Calu3 (cell line): ENCODE measurements at regions not wholly inside any gene's neighbourhood (a gene's known extent, or its start where the extent isn't known, plus 50 kb on each side); places are given as distances from the start of the nearest gene placed in this dataset.

Source experiments
- BruUV-seq: library from RNA; stranded (reverse); fragments of 400-500 nt; replicated peaks from 2 replicates; lab custom pipeline; 2021; lab: Mats Ljungman, UMichigan
- CTCF ChIA-PET: fragments of 300-600 bp; sonication (Branson Sonifier 250); formaldehyde crosslinking; loops from one replicate; lab custom pipeline; 2022; ENCODE audit warnings: antibody characterized with exemption; lab: Charles Lee
- DNase-seq: peaks from one replicate; pipeline ENCODE4 v3.0.0; 2022
- H3K27ac Mint-ChIP-seq: one replicate; pipeline ENCODE4 v1.8.0; 2022; ENCODE audit warnings: mixed read lengths; ENCODE audit not compliant: unreplicated experiment
- H3K27me3 Mint-ChIP-seq: one replicate; pipeline ENCODE4 v1.8.0; 2022; ENCODE audit warnings: mixed read lengths; ENCODE audit not compliant: unreplicated experiment
- H3K36me3 Mint-ChIP-seq: one replicate; pipeline ENCODE4 v1.8.0; 2022; ENCODE audit warnings: mild to moderate bottlenecking, moderate library complexity, mixed read lengths; ENCODE audit not compliant: insufficient read depth, unreplicated experiment
- H3K4me1 Mint-ChIP-seq: one replicate; pipeline ENCODE4 v1.8.0; 2022; ENCODE audit warnings: mild to moderate bottlenecking, low read depth, mixed read lengths; ENCODE audit not compliant: unreplicated experiment
- H3K4me3 Mint-ChIP-seq: one replicate; pipeline ENCODE4 v1.8.0; 2022; ENCODE audit warnings: mild to moderate bottlenecking, low read depth, moderate library complexity, mixed read lengths; ENCODE audit not compliant: unreplicated experiment
- H3K9me3 Mint-ChIP-seq: one replicate; pipeline ENCODE4 v1.8.0; 2022; ENCODE audit warnings: low read depth, mixed read lengths; ENCODE audit not compliant: unreplicated experiment
- intact Hi-C: fragments of 100-400 bp; cut with micrococcal nuclease; formaldehyde crosslinking; loops from one replicate; pipeline ENCODE4 v1.10.0; 2022; ENCODE audit not compliant: unreplicated experiment
- TF ChIP-seq, protein P1 (sequence below): fragments of 200-600 bp; IDR thresholded peaks from one replicate; pipeline ENCODE4 v1.8.0; 2022; ENCODE audit warnings: antibody characterized with exemption; ENCODE audit not compliant: unreplicated experiment

DNA sequence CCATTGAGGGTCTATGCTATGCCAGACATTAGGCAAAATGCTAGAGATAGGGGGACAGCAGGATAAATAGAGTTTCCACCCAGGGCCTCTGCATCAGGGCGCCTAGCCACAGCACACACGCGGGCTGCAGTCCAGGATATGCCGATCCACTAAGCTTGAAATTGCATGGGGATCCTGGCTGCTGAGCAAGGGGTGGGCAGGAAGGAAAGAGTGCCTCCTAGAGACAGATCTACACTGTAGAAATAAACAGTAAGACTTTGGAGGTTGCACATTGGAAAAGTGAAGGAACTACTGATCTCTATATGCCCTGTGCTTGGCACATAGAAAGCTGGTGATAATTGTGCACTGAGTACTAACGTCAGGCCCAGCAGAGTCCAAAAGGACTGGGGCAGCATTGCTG, 411.1 kb downstream of the PRDM2 start:
- CTCF ChIA-PET, result no interaction called here
- H3K9me3 Mint-ChIP-seq, result peaks cover 16% of the 10 kb centered on the region

DNA sequence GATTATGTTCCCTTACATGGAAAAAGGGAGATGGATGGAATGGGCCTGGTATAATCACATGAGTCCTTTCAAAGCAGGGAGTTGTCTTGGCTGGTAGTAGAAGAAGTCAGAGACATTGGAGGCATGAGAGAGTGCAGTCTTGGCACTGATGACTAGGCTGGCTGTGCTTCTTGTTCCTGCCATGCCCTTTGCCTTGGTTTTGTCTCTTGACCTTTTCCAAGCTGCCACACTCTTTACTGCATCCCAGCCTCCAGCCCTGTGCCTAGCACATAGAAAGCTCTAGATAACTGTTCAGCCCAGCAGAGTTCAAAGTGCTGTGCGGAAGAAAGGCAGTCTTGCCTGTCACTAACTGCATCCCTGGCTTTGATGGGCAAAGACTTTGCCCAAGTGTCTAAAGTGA, 412.6 kb downstream of the PRDM2 start:
- H3K27ac Mint-ChIP-seq, result no peak overlapping the region
- no peaks in the 10 kb centered on the region for H3K4me1 Mint-ChIP-seq
- no peaks in the 10 kb centered on the region for H3K27me3 Mint-ChIP-seq
- DNase-seq, result no peak
- H3K4me3 Mint-ChIP-seq, result no peak overlapping the region
- no TSS peak for BruUV-seq
- intact Hi-C loops, result no loop called here
- CTCF ChIA-PET, result no interaction called here
- TF ChIP-seq, protein P1, sequence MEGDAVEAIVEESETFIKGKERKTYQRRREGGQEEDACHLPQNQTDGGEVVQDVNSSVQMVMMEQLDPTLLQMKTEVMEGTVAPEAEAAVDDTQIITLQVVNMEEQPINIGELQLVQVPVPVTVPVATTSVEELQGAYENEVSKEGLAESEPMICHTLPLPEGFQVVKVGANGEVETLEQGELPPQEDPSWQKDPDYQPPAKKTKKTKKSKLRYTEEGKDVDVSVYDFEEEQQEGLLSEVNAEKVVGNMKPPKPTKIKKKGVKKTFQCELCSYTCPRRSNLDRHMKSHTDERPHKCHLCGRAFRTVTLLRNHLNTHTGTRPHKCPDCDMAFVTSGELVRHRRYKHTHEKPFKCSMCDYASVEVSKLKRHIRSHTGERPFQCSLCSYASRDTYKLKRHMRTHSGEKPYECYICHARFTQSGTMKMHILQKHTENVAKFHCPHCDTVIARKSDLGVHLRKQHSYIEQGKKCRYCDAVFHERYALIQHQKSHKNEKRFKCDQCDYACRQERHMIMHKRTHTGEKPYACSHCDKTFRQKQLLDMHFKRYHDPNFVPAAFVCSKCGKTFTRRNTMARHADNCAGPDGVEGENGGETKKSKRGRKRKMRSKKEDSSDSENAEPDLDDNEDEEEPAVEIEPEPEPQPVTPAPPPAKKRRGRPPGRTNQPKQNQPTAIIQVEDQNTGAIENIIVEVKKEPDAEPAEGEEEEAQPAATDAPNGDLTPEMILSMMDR, result no peak
- H3K9me3 Mint-ChIP-seq, result peaks cover 17% of the 10 kb centered on the region
- H3K36me3 Mint-ChIP-seq, result no peaks in the 10 kb centered on the region

More for the DNA sequence above, 411.1 kb downstream of the PRDM2 start:
- no peak overlapping the region for H3K4me3 Mint-ChIP-seq
- no peaks in the 10 kb centered on the region for H3K36me3 Mint-ChIP-seq
- H3K4me1 Mint-ChIP-seq, result no peaks in the 10 kb centered on the region
- TF ChIP-seq, protein P1, result no peak
- intact Hi-C loops, result no loop called here
- no peaks in the 10 kb centered on the region for H3K27me3 Mint-ChIP-seq
- no TSS peak for BruUV-seq
- H3K27ac Mint-ChIP-seq, result no peak overlapping the region
- no peak for DNase-seq

DNA sequence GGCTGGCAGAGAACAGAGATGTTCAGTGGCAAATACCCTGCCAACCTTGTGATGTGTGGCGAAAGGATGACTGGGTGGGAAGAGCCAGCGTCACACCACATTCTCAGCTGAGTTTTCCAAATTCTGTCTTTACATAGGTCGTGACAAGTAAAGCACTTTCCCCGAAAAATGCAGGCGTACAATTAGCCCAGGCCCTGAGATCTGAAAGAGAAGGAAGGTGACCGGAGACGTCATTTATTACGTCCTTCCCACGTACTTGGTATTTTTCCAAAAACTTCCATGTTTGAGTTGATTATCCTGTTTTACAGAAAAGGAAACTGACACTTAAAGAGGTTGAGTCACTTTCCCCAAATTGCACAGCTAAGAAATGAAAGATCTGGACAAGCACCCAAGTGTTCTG, 413.3 kb downstream of the PRDM2 start:
- Mint-ChIP-seq H3K9me3 (peaks cover 17% of the 10 kb centered on the region), H3K4me1 (no peaks in the 10 kb centered on the region)
- intact Hi-C loops, result no loop called here

DNA sequence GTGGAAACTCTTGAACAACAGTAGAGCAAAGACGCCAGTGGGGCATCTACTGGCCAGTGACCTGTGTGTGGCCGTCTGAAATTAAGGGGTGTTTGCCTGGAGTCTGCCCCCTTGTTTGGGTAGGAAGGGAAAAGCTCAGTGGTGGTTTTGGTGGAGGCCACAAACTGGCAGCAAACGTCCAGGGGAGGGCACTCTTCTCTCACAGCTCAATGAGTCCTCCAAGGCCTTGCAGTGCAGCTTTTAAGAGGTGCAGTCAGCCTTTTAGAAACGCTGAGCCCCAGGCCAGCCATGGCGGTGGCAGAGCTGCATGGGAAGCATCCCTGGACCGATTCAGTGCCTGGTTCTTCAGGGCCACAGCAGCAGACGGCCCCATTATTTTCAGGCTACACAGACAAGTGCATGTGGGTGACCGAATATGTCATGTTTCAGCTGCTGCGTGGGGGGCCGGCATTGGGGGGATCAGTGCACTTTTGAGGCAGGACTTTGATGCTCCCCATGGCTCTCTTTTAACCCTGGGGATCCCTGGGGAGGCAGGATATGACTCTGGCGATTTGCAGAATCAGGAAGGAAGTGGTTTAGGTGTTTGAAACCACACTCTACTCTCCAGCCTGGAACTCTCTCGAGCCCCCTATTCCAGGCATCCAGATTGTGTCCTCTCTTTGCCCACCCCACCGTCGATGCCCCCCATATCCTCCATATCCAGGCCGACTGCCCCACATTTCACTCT, 414.0 kb downstream of the PRDM2 start:
- no peak for DNase-seq
- Mint-ChIP-seq H3K4me1 (no peaks in the 10 kb centered on the region), H3K36me3 (no peaks in the 10 kb centered on the region), H3K27ac (no peak overlapping the region), H3K4me3 (no peak overlapping the region), H3K27me3 (no peaks in the 10 kb centered on the region), H3K9me3 (peaks cover 17% of the 10 kb centered on the region)
- no TSS peak for BruUV-seq
- intact Hi-C loops, result no loop called here
- TF ChIP-seq, protein P1, result no peak
- CTCF ChIA-PET, result no interaction called here

More for the DNA sequence above, 413.3 kb downstream of the PRDM2 start:
- Mint-ChIP-seq H3K36me3 (no peaks in the 10 kb centered on the region), H3K27ac (no peak overlapping the region), H3K27me3 (no peaks in the 10 kb centered on the region), H3K4me3 (no peak overlapping the region)
- TF ChIP-seq, protein P1, result no peak
- DNase-seq, result no peak
- CTCF ChIA-PET, result no interaction called here
- no TSS peak for BruUV-seq
